Prostate gland (tissue), 2 donors: ENCODE measurements at regions not wholly inside any gene's neighbourhood (a gene's known extent, or its start where the extent isn't known, plus 50 kb on each side); places are given as distances from the start of the nearest gene placed in this dataset.

Experiments
- DNase-seq: peaks from one replicate; pipeline ENCODE4 v3.0.0-alpha.2; 2019; ENCODE audit warnings: low spot score
- H3K27ac ChIP-seq, 2 donors: fragments of 200-600 bp; sonication (generic); 2 replicates each; pipeline ENCODE4 v1.5.1; 2017 to 2019
- H3K27me3 ChIP-seq: fragments of 200-600 bp; sonication (generic); replicated peaks from 2 replicates; pipeline ENCODE4 v1.5.1; 2019; ENCODE audit not compliant: insufficient read depth
- H3K36me3 ChIP-seq, 2 donors: fragments of 200-600 bp; sonication (generic); 1 replicate in 1 of 2; 2 replicates in 1 of 2; pipeline versions ENCODE4 v1.5.1 to v1.8.1; 2017 to 2019
- H3K4me1 ChIP-seq: fragments of 200-600 bp; sonication (generic); replicated peaks from 2 replicates; pipeline ENCODE4 v1.5.1; 2019
- H3K4me3 ChIP-seq, 2 donors: fragments of 200-600 bp; sonication (generic); 2 replicates each; pipeline ENCODE4 v1.5.1; 2017 to 2019
- H3K9me3 ChIP-seq: fragments of 200-600 bp; sonication (generic); 2 replicates; pipeline ENCODE4 v1.5.1; 2017
- POLR2A ChIP-seq: fragments of 450-650 bp; IDR thresholded peaks from one replicate; pipeline ENCODE4 v1.6.1; 2016; ENCODE audit warnings: antibody characterized with exemption, mild to moderate bottlenecking
- POLR2AphosphoS5 ChIP-seq: sonication (generic); formaldehyde crosslinking; IDR thresholded peaks from one replicate; pipeline ENCODE4 v1.6.1; 2017; ENCODE audit warnings: antibody characterized with exemption
- WGBS: methylation state at CpG from one replicate; pipeline ENCODE4 v1.1.5; 2018; 5-methylcytosine and 5-hydroxymethylcytosine counted together
- intact Hi-C: fragments of 100-400 bp; cut with DNase I; formaldehyde crosslinking; loops from one replicate; pipeline ENCODE4 v1.14.2; 2022
- TF ChIP-seq, protein P1 (sequence below), 4 experiments: fragments of 200-600 bp in 2 of 4; fragments of 450-650 bp in 2 of 4; sonication (generic) in 2 of 4; IDR thresholded peaks; 1 replicate in 3 of 4; 2 replicates in 1 of 4; pipeline ENCODE4 v1.5.1; 2016 to 2019; ENCODE audit warnings: antibody characterized with exemption in 4 of 4, mild to moderate bottlenecking in 2 of 4, moderate library complexity in 2 of 4

DNA sequence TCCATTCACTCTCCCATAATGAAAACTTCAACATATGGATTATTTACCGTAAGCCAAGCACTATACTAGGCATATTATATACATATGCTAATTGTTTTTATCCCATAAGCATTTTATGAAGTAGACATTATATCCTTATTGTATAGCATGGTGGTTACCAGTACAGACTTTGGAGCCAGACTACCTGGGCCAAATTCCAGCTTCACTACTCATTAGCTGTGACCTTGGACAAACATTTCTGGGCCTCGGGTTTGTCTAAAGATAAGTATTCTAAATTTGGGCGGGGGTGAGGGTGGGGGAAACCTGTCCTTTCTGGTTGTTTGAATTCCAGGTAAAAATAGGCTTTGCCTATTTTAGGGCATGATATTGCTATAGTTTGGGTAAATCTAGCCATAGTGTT lies 66.5 kb upstream of the P2RY1 start:
- Histone ChIP-seq H3K36me3 (no peaks in the 10 kb centered on the region), H3K4me1 (no peaks in the 10 kb centered on the region), H3K27me3 (no peaks in the 10 kb centered on the region), H3K4me3 (no peak overlapping the region), H3K9me3 (no peaks in the 10 kb centered on the region), H3K27ac (no peak overlapping the region)
- intact Hi-C loops = no loop called here
- DNase-seq = no peak
- WGBS = 78% methylated on average over 3 of the region's 3 CpGs
- TF ChIP-seq POLR2AphosphoS5 (no peak), POLR2A (no peak)
- TF ChIP-seq, protein P1, sequence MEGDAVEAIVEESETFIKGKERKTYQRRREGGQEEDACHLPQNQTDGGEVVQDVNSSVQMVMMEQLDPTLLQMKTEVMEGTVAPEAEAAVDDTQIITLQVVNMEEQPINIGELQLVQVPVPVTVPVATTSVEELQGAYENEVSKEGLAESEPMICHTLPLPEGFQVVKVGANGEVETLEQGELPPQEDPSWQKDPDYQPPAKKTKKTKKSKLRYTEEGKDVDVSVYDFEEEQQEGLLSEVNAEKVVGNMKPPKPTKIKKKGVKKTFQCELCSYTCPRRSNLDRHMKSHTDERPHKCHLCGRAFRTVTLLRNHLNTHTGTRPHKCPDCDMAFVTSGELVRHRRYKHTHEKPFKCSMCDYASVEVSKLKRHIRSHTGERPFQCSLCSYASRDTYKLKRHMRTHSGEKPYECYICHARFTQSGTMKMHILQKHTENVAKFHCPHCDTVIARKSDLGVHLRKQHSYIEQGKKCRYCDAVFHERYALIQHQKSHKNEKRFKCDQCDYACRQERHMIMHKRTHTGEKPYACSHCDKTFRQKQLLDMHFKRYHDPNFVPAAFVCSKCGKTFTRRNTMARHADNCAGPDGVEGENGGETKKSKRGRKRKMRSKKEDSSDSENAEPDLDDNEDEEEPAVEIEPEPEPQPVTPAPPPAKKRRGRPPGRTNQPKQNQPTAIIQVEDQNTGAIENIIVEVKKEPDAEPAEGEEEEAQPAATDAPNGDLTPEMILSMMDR (IDR thresholded peaks at IDR 0.05) = no peak

DNA sequence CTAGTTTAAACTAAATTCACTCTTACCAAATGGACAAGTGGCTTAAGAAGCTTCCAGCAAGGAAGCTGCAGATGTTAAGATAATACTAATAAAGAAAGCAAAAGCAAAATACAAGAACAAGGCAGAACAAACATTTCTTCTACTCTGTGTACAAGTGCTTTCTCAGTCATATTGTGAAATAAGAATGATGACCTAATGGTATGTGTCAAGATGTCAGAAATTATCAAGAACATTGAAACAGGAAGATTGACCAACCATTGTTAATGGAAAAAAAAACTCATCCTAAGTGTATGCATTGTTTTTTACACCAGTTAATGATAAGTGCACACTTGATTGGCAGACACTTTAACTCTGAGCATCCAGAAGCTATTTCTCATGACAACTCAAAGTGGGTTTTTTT lies 65.4 kb upstream of the P2RY1 start:
- Histone ChIP-seq H3K4me3 (no peak overlapping the region), H3K27me3 (no peaks in the 10 kb centered on the region), H3K9me3 (no peaks in the 10 kb centered on the region), H3K4me1 (no peaks in the 10 kb centered on the region), H3K36me3 (no peaks in the 10 kb centered on the region), H3K27ac (no peak overlapping the region)
- DNase-seq = no peak
- TF ChIP-seq POLR2A (no peak), POLR2AphosphoS5 (no peak)
- TF ChIP-seq, protein P1 (IDR thresholded peaks at IDR 0.05) = no peak
- intact Hi-C loops = no loop called here

DNA sequence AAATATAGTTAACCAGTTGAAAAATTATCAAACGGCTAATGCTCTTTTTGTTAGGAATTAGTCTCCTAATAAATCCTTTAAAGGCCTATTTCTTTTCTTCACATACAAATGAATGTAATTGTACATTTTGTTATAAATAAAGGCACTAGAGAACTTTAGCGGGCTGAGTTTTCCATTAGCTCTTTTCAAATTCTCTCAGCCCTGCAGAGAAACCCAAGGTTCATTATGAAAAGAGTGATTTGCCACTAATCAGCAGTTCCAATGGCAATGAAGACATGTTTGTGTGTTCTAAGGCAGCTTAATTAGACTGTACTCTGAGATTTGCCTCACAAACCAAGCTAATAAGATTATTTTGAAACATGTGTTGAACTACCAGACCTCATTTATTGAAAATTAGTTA lies 64.6 kb upstream of the P2RY1 start:
- H3K27ac ChIP-seq = no peak overlapping the region
- no peaks in the 10 kb centered on the region for H3K36me3 ChIP-seq
- intact Hi-C loops = no loop called here
- WGBS = 62% methylated on average over 2 of the region's 2 CpGs
- H3K4me3 ChIP-seq = no peak overlapping the region
- no peaks in the 10 kb centered on the region for H3K9me3 ChIP-seq
- no peaks in the 10 kb centered on the region for H3K4me1 ChIP-seq
- DNase-seq = no peak
- no peaks in the 10 kb centered on the region for H3K27me3 ChIP-seq
- no peak for TF ChIP-seq POLR2AphosphoS5
- TF ChIP-seq POLR2A = no peak
- TF ChIP-seq, protein P1 (IDR thresholded peaks at IDR 0.05) = no peak

DNA sequence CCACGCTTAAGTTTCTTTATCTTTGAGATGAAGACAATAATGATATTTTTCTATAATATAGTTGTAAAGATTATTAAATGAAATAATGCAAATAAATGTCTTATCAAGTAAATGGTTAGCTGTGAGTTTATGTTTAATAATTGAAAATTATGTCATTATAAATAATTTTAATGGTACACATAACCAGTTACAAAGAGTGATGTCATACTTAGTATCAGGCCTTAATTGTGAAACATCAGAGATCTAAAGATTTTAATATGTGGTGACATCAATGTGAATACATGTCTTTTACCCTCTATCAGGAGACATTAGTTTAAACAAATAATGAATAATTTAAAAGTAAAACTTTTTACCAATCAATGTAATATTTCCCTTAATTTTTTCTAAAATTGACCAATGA lies 63.8 kb upstream of the P2RY1 start:
- DNase-seq = no peak
- no peaks in the 10 kb centered on the region for H3K27me3 ChIP-seq
- H3K4me1 ChIP-seq = no peaks in the 10 kb centered on the region
- intact Hi-C loops = no loop called here
- H3K27ac ChIP-seq = no peak overlapping the region
- 83% methylated on average over 1 of the region's 1 CpG for WGBS
- no peak overlapping the region for H3K4me3 ChIP-seq
- H3K36me3 ChIP-seq = no peaks in the 10 kb centered on the region
- no peaks in the 10 kb centered on the region for H3K9me3 ChIP-seq
- TF ChIP-seq POLR2AphosphoS5 = no peak
- no peak for TF ChIP-seq POLR2A
- TF ChIP-seq, protein P1 (IDR thresholded peaks at IDR 0.05) = no peak

DNA sequence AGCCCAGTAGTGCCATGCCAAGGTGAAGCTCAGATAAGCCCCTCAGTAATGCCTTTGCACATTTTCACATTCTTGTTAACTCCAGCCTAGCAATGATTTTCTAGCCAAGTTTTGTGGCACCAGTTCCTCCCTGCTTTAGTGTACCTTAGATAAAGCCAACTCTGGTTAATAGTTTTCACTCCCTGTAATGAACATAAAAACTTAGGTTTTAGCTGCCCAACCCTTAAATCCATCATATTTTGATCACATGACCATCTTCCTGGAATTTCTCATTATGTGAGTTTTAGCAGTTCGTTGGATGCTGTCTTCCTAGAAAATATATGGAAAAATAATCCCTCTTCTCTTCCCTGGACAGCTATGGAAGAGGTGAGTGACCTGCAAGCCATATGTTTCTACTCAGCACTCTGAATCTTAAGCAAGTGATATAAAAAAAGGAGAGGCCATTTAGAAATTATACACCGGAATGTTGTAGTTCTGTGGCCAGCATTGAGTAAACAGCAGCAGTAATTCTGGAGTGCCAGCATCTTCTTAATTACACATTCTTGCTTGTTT lies 62.2 kb upstream of the P2RY1 start:
- Histone ChIP-seq H3K36me3 (no peaks in the 10 kb centered on the region), H3K9me3 (no peaks in the 10 kb centered on the region), H3K27ac (no peak overlapping the region), H3K4me1 (no peaks in the 10 kb centered on the region), H3K27me3 (no peaks in the 10 kb centered on the region), H3K4me3 (no peak overlapping the region)
- TF ChIP-seq POLR2AphosphoS5 (no peak), POLR2A (no peak)
- TF ChIP-seq, protein P1 (IDR thresholded peaks at IDR 0.05) = no peak
- DNase-seq = no peak
- WGBS = 66% methylated on average over 2 of the region's 2 CpGs
- intact Hi-C loops = no loop called here
